ENCODE measurements at regions not wholly inside any gene's neighbourhood (a gene's known extent, or its start where the extent isn't known, plus 50 kb on each side); places are given as distances from the start of the nearest gene placed in this dataset.

- TF ChIP-seq CTCF (IDR thresholded peaks at IDR 0.05) (no peak), POLR2A (IDR thresholded peaks at IDR 0.05) (no peak)
These were observed 441.4 kb downstream of the IGSF11 start for GRCh38 chr3:118593277-118593670.
